Endometrium (tissue), 2 donors: ENCODE measurements at regions not wholly inside any gene's neighbourhood (a gene's known extent, or its start where the extent isn't known, plus 50 kb on each side); places are given as distances from the start of the nearest gene placed in this dataset.
"Not testable (repeated sequence)": the region's sequence is repeated elsewhere in the genome, so short reads cannot be mapped to it uniquely, and the experiment has no call there.

Experiments used
- FAIRE-seq: peaks from 2 replicates; lab custom pipeline; 2012; peaks lifted over from hg19 to GRCh38; lab: Jason Lieb, UNC
- donor health status: control.
- donor health status: control.

DNA sequence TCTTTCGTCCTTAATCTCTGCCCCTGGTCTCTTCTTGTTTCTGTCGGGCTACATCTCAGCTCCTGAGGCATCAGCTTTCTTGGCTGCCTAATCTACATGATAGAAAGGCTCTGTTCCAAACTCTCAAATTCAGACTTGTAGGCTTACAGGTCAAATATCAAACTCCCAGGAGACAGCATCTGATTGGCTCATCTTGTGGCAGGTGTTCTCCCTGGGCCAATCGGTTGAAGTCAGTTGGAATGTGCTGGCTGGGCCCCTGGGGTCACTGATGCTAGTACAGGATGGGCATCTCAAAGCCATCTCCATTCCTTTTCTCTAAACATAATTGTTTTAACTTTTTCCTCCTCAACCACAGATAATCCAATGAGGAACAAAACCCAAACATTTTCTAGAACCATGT lies 198.7 kb downstream of the CNTN3 start:
- FAIRE-seq = no peak

DNA sequence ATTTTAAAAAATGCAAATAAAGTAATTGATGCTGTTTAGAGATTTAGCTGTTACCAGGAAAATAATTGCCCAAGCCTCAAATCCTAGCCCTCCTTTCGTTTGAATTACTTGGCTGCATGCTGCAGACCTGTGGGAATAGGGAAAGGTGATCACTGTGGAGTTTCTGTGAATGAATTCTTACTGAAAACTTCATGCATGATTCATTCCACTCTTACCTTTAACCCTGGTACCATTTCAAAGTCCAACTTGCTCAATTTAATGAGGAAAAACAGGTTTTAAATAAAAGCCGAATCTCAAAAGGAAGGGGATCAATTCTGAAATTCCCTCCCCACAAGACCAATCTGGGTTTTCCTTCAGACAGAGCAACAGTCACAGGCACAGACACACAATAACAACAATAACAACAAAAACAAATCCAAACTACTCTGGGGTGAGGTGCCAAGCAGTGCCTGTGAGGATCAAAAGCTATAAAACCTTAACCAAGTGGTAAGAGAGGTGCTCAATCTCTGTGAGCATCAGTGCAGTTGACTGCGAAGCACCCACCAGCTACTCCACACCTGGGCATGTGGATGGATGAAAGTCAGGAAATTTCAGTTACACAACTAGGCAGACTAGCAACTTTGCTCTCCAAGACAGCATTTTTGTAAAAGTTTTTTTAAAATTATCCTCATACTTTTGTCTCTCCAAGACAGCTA lies 200.8 kb downstream of the CNTN3 start:
- no peak for FAIRE-seq

DNA sequence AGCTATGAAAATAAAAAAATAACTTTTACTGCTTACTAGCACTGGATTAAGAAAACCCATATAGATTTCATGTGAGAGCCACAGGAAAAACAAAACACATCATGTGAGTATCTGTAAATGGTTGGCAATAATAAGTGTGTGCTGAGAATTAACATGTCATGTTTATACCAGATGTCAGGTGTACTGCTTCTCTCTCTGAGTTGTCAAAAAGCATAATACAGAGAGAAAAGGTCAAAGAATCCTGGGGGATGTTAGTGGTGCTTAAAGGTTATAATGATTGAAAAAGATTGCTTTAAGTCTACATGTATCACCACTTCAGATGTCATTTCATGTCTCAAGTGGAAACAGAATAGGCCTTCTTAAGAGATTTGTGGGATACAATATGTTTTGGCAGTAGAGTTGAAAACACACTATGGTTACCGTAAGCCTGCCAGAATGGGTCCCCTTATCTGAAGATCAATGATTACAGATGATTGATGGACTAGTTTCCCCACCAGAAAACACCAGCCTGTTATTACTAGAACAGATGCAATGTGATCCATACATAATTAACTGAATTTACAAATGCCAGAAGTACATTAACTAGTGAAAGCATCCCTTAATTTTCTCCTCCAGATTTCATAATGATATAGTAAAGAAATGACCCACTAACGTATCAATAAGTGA lies 204.1 kb downstream of the CNTN3 start:
- FAIRE-seq = no peak

DNA sequence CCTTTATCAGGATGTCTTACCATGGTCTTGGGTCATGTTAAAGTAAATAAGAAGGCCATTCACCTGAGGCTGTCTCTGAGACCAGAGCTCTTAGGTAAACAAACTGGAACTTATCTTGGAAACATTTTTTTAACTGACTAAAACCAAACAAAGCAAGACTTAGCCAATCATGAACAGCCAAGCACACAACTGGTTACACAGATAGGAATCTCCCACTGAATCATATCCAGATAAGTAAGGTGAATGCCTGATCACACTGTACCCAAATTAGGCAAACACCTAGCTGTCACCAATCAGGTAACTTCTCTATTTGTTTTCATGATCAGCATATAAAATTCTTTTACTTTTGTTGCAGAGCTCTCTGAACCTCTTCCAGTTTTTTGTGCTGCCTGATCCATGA lies 205.4 kb downstream of the CNTN3 start:
- FAIRE-seq = no peak

GRCh38 chr3:74403307-74403706 lies 211.2 kb downstream of the CNTN3 start:
- no peak for FAIRE-seq

DNA sequence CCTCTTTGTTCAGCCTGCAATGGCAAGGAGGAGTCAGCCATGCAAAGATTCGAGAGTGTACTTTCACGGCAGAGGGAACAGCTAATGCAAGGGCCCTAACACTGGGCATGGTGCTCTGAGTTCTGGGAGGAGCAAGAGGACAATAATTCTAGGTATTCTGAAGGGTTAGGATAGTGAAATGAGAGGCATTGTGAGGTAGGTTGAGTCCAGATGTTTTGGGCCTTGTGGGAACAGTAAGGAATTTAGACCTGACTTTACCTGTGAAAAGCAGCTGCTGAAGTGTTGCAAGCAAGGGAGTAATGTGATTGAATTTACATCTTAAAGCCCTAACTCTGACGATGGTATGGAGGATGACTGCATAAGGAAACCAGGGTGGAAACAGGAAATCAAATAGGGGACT lies 211.6 kb downstream of the CNTN3 start:
- FAIRE-seq = no peak

GRCh38 chr3:74393426-74393825 lies 221.0 kb downstream of the CNTN3 start:
- FAIRE-seq = no peak

GRCh38 chr3:74390121-74390877 lies 224.2 kb downstream of the CNTN3 start:
- FAIRE-seq = no peak

- FAIRE-seq = peak; percentile 95
Measured at GRCh38 chr3:74387111-74387735, 227.2 kb downstream of the CNTN3 start.

DNA sequence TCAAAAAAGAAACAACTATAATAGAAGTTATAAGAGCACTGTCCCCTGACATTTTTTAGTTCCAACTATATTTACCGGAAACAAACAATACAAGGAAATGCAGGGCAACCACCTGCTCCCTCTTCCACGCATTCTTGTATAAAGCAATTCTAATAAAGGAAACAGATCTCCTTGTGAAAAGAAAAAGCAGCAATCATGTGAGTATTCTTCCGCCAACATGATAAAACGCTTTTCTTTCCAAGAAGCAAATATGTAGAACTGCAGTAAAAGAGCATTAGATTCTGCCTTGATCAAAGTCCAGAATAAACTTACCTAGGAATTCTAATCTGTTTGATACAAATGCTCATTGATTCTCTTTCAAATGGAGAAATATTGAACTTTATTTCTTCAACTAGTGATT lies 230.3 kb downstream of the CNTN3 start:
- FAIRE-seq = no peak

- FAIRE-seq = no peak
Measured at GRCh38 chr3:74377669-74378068, 236.8 kb downstream of the CNTN3 start.

- FAIRE-seq = not testable (repeated sequence)
Measured at GRCh38 chr3:74376323-74376722, 238.1 kb downstream of the CNTN3 start.

GRCh38 chr3:74375653-74376052 lies 238.8 kb downstream of the CNTN3 start:
- no peak for FAIRE-seq

- FAIRE-seq = no peak
Measured at GRCh38 chr3:74372743-74373142, 241.7 kb downstream of the CNTN3 start.

- no peak for FAIRE-seq
Measured at GRCh38 chr3:74370342-74370741, 244.1 kb downstream of the CNTN3 start.

DNA sequence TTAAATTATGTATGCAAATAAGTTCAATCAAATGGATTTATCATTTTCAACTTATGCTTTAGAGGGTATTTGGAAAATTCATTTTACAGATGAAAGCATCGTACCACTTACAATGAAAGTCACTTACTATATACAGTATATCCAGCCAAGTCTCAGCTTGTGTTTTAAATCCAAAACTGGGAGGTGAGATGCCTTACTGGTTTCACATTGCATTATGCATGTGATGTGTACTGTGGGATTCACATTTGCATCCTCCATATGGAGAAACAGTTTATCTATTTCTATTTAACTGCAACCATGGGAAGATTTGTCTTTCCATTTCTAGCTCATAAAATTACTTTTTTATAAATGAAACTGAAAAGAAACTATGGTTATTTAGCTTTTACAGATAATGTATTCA lies 248.1 kb downstream of the CNTN3 start:
- FAIRE-seq = no peak

DNA sequence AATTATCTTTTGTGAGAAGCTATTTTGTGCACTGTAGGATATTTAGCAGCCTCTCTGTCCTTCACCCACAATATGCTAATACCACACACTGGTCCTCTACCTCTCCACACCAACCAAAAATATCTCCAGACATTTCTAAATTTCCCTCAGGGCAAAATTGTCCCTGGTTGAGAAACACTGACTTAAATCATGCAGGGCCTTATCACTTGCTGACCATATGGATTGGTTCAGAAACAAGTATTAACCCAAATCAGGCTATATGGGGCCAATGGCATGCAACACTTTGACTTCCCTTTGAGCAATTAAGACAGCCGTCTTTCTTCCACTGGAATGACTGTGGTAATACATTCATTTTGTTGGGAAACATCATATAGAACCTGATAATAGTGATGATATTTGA lies 251.1 kb downstream of the CNTN3 start:
- FAIRE-seq = no peak

DNA sequence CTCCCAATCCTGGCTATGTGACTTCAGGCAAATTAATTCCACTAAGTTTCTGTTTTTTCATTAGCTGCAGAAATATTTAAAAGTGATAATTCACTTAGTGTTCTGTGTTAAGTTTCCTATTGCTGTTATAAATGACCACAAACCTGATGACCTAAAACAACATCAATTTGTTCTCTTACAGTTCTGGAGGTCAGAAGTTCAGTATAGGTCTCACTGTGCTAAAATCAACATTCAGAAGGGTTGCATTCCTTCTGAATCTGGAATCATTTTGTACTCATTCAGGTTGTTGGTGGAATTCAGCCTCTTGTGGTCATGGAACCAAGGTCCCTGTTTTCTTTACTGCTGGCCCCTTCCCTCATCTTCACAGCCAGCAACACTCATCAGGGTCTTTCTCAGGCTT lies 254.1 kb downstream of the CNTN3 start:
- FAIRE-seq = no peak

DNA sequence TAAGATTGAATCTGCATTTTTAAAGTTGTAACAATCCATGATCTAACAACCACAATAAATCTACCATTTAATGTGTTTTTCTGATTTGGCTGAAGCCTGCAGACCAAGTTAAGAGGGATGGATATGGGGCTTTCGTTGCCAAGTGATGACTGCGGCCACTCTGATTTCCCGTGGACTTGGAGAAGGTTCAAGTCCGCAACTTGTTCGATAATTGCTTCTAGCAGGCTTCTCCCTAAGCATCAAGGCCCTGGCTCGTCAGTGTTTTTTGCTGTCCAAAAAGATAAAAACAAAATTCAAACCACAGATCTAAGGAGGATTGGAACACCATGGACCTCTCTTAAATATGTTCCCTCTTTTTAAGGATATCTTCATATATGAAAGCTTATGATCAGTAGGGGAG lies 256.6 kb downstream of the CNTN3 start:
- no peak for FAIRE-seq

GRCh38 chr3:74353039-74353438 lies 261.4 kb downstream of the CNTN3 start:
- no peak for FAIRE-seq

DNA sequence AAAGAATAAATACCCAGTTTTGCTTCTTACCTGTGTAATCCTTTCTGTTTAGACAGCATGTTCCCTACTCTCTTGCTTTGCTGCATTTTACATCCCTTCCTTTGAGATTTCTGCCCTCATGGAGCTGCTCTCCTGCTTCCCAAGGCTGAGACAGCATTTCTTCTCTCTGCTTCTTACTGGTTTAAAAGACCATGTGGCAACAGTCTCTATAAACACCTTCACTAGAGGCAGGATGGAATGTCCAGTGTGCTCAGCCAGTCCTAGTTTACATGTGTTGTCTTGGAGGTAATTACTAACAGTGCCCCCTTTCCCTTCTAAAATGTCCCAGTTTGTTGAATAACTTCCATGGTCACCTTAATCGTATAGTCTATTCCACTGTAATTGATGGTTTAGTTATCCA lies 262.3 kb downstream of the CNTN3 start:
- no peak for FAIRE-seq

DNA sequence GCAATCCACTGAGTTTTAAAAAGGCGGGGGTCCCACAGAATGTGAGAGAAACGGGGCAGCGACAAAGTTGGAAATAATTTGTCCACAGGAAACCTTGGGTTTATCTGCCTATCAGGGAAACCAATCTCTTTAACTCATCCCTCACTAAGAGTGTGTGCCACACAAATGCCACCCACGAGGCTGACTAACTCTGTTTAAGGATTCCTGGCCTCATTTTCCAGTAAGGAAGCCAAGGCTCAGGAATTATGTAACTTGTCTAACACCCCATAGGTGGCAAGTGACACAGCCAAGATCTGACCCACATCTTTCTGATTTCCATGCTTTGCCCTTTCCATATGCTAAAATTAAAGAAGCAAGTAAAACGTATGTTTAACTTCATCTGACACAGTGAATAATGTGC lies 263.2 kb downstream of the CNTN3 start:
- no peak for FAIRE-seq

- FAIRE-seq = no peak
Measured at GRCh38 chr3:74349015-74349414, 265.4 kb downstream of the CNTN3 start.
